ENCODE measurements at regions not wholly inside any gene's neighbourhood (a gene's known extent, or its start where the extent isn't known, plus 50 kb on each side); places are given as distances from the start of the nearest gene placed in this dataset.
"Not testable (repeated sequence)": the region's sequence is repeated elsewhere in the genome, so short reads cannot be mapped to it uniquely, and the experiment has no call there.

GRCh38 chr2:192498747-192499146, 304.0 kb upstream of the TMEFF2 start:
- intact Hi-C loops (cut with DNase I) = no loop called here

GRCh38 chr2:192488158-192488557, 293.4 kb upstream of the TMEFF2 start:
- H3K4me3 ChIP-seq; H3K27me3 ChIP-seq; intact Hi-C loops (cut with DNase I); H3K36me3 ChIP-seq; DNase-seq; H3K4me1 ChIP-seq; H3K9me3 ChIP-seq; H3K27ac ChIP-seq: not testable (repeated sequence)
- 12 to 37% methylated on average over 1 of the region's 1 CpG for WGBS, 2 donors

More at GRCh38 chr2:192498747-192499146, 304.0 kb upstream of the TMEFF2 start:
- no peak for DNase-seq
- 80 to 92% methylated on average over 11 of the region's 11 CpGs for WGBS, 2 donors
- no peaks in the 10 kb centered on the region for H3K36me3 ChIP-seq
- no peak for TF ChIP-seq POLR2A (IDR thresholded peaks at IDR 0.05)
- no peak for TF ChIP-seq POLR2AphosphoS5 (IDR thresholded peaks at IDR 0.05)
- no peak for TF ChIP-seq EP300 (IDR thresholded peaks at IDR 0.05)
- TF ChIP-seq, protein P1, sequence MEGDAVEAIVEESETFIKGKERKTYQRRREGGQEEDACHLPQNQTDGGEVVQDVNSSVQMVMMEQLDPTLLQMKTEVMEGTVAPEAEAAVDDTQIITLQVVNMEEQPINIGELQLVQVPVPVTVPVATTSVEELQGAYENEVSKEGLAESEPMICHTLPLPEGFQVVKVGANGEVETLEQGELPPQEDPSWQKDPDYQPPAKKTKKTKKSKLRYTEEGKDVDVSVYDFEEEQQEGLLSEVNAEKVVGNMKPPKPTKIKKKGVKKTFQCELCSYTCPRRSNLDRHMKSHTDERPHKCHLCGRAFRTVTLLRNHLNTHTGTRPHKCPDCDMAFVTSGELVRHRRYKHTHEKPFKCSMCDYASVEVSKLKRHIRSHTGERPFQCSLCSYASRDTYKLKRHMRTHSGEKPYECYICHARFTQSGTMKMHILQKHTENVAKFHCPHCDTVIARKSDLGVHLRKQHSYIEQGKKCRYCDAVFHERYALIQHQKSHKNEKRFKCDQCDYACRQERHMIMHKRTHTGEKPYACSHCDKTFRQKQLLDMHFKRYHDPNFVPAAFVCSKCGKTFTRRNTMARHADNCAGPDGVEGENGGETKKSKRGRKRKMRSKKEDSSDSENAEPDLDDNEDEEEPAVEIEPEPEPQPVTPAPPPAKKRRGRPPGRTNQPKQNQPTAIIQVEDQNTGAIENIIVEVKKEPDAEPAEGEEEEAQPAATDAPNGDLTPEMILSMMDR (IDR thresholded peaks at IDR 0.05) = no peak
- H3K4me1 ChIP-seq = no peaks in the 10 kb centered on the region
- no peaks in the 10 kb centered on the region for H3K27me3 ChIP-seq
- no peaks in the 10 kb centered on the region for H3K9me3 ChIP-seq
- no peak overlapping the region for H3K27ac ChIP-seq
- H3K4me3 ChIP-seq = no peak overlapping the region

DNA sequence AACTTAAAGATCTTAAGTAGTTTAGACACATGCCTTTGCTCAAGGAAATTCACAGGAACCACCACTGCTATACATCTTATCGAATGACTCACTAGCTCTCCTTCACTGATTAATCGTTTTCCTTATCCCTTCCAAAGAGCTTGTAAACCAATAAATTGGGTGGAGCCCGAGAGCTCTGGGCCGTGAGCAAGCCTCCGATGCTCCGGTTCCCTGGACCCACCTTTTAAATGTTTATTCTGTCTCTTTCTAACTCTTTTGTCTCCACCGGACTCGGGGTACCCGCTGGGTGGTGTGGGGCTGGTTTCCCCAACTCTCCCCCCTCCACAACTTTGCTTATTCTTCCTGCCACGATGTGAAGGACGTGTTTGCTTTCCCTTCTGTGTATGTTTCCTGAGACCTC, 292.9 kb upstream of the TMEFF2 start:
- WGBS, 2 donors = 15 to 73% methylated on average over 11 of the region's 11 CpGs
- intact Hi-C loops (cut with DNase I) = no loop called here
- no peak for DNase-seq

DNA sequence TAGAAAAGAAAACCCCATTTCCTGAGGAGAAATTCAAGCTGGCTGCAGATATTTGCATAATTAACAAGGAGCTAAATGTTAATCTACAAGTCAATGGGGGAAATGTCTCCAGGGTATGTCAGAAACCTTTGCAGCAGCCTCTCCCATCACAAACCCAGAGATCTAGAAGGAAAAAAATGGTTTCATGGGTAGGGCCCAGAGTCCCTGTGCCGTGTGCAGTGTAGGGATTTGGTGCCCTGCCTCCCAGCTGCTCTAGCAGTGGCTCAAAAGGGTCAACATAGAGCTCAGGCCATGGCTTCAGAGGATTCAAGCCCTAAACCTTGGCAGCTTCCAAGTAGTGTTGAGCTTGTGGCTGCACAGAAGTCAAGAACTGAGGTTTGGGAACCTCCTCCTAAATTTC, 290.2 kb upstream of the TMEFF2 start:
- H3K27ac ChIP-seq = no peak overlapping the region
- no peaks in the 10 kb centered on the region for H3K4me1 ChIP-seq
- TF ChIP-seq POLR2AphosphoS5 (IDR thresholded peaks at IDR 0.05) (no peak), POLR2A (IDR thresholded peaks at IDR 0.05) (no peak), EP300 (IDR thresholded peaks at IDR 0.05) (no peak)
- TF ChIP-seq, protein P1 (IDR thresholded peaks at IDR 0.05) = no peak
- no peak for DNase-seq
- H3K9me3 ChIP-seq = no peaks in the 10 kb centered on the region
- no peaks in the 10 kb centered on the region for H3K36me3 ChIP-seq
- intact Hi-C loops (cut with DNase I) = no loop called here
- H3K4me3 ChIP-seq = no peak overlapping the region
- 62 to 86% methylated on average over 1 of the region's 1 CpG for WGBS, 2 donors
- H3K27me3 ChIP-seq = no peaks in the 10 kb centered on the region

More for the DNA sequence above, 292.9 kb upstream of the TMEFF2 start:
- Histone ChIP-seq H3K27ac (no peak overlapping the region), H3K4me3 (no peak overlapping the region), H3K9me3 (no peaks in the 10 kb centered on the region), H3K27me3 (no peaks in the 10 kb centered on the region), H3K36me3 (no peaks in the 10 kb centered on the region), H3K4me1 (no peaks in the 10 kb centered on the region)
- no peak for TF ChIP-seq POLR2AphosphoS5 (IDR thresholded peaks at IDR 0.05)
- no peak for TF ChIP-seq EP300 (IDR thresholded peaks at IDR 0.05)
- TF ChIP-seq POLR2A (IDR thresholded peaks at IDR 0.05) = no peak
- TF ChIP-seq, protein P1 (IDR thresholded peaks at IDR 0.05) = no peak

GRCh38 chr2:192480984-192481383, 286.3 kb upstream of the TMEFF2 start:
- intact Hi-C loops (cut with DNase I) = no loop called here

More at GRCh38 chr2:192480984-192481383, 286.3 kb upstream of the TMEFF2 start:
- peaks cover 0 to 2% (median 0%) of the 10 kb centered on the region in 4 donors for H3K9me3 ChIP-seq
- no peaks in the 10 kb centered on the region for H3K4me1 ChIP-seq
- DNase-seq = no peak
- no peaks in the 10 kb centered on the region for H3K27me3 ChIP-seq
- no peaks in the 10 kb centered on the region for H3K36me3 ChIP-seq
- H3K27ac ChIP-seq = no peak overlapping the region
- WGBS, 2 donors = 80 to 82% methylated on average over 3 of the region's 3 CpGs
- TF ChIP-seq POLR2AphosphoS5 (IDR thresholded peaks at IDR 0.05) (no peak), EP300 (IDR thresholded peaks at IDR 0.05) (no peak), POLR2A (IDR thresholded peaks at IDR 0.05) (no peak)
- TF ChIP-seq, protein P1 (IDR thresholded peaks at IDR 0.05) = no peak
- no peak overlapping the region for H3K4me3 ChIP-seq

Measured in sigmoid colon (tissue), 6 donors.